Kidney epithelial cell (primary cell): ENCODE measurements at regions not wholly inside any gene's neighbourhood (a gene's known extent, or its start where the extent isn't known, plus 50 kb on each side); places are given as distances from the start of the nearest gene placed in this dataset.

Experiments used
- DNase-seq: peaks from one replicate; pipeline ENCODE4 v3.0.0-alpha.2; 2010; ENCODE audit warnings: low read depth
- H3K27me3 ChIP-seq: 2 replicates; pipeline ENCODE4 v1.6.0; 2011; ENCODE audit warnings: low read length; ENCODE audit not compliant: control insufficient read depth, insufficient read depth
- H3K36me3 ChIP-seq: 2 replicates; pipeline ENCODE4 v1.5.1; 2011; ENCODE audit warnings: low read length; ENCODE audit not compliant: control insufficient read depth, insufficient read depth
- H3K4me3 ChIP-seq: 2 replicates; pipeline ENCODE4 v1.5.1; 2011; ENCODE audit warnings: low read depth, mild to moderate bottlenecking, control low read depth, low read length
- TF ChIP-seq, protein P1 (sequence below): IDR thresholded peaks from 2 replicates; pipeline ENCODE4 v1.5.1; 2011; ENCODE audit warnings: mild to moderate bottlenecking, moderate library complexity, low read length, control low read depth, inconsistent platforms; ENCODE audit not compliant: insufficient read depth, poor library complexity, severe bottlenecking

DNA sequence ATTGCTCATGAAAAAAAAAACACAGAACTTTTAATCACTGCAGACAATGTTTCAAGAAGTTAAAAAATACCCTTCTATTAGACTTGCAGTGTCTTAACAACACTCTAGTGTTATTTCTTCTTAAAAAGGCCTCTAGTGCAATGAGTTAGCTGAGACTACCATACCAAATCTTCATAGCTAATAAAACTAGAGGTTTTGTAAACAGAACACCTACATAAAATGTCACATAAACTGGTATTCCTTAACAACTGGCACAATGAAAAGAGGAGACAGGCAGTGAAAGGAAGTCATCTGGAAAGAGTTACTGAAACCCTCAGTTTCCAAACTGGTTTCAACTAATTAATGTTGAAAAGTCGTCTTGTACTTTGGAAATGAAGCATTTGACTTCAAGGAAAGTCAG lies 394.2 kb upstream of the PMFBP1 start:
- TF ChIP-seq, protein P1, sequence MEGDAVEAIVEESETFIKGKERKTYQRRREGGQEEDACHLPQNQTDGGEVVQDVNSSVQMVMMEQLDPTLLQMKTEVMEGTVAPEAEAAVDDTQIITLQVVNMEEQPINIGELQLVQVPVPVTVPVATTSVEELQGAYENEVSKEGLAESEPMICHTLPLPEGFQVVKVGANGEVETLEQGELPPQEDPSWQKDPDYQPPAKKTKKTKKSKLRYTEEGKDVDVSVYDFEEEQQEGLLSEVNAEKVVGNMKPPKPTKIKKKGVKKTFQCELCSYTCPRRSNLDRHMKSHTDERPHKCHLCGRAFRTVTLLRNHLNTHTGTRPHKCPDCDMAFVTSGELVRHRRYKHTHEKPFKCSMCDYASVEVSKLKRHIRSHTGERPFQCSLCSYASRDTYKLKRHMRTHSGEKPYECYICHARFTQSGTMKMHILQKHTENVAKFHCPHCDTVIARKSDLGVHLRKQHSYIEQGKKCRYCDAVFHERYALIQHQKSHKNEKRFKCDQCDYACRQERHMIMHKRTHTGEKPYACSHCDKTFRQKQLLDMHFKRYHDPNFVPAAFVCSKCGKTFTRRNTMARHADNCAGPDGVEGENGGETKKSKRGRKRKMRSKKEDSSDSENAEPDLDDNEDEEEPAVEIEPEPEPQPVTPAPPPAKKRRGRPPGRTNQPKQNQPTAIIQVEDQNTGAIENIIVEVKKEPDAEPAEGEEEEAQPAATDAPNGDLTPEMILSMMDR = no peak
- no peak for DNase-seq
- no peak overlapping the region for H3K4me3 ChIP-seq
- no peaks in the 10 kb centered on the region for H3K27me3 ChIP-seq
- no peaks in the 10 kb centered on the region for H3K36me3 ChIP-seq

GRCh38 chr16:72565106-72565505 lies 393.2 kb upstream of the PMFBP1 start:
- Histone ChIP-seq H3K4me3 (no peak overlapping the region), H3K27me3 (no peaks in the 10 kb centered on the region), H3K36me3 (no peaks in the 10 kb centered on the region)
- DNase-seq = no peak
- TF ChIP-seq, protein P1 = no peak

GRCh38 chr16:72560617-72561016 lies 388.7 kb upstream of the PMFBP1 start:
- no peak overlapping the region for H3K4me3 ChIP-seq
- H3K36me3 ChIP-seq = no peaks in the 10 kb centered on the region
- no peaks in the 10 kb centered on the region for H3K27me3 ChIP-seq
- DNase-seq = no peak
- TF ChIP-seq, protein P1 = no peak

GRCh38 chr16:72558501-72558900 lies 386.5 kb upstream of the PMFBP1 start:
- Histone ChIP-seq H3K4me3 (no peak overlapping the region), H3K36me3 (no peaks in the 10 kb centered on the region)
- TF ChIP-seq, protein P1 = no peak

GRCh38 chr16:72554935-72555334 lies 383.0 kb upstream of the PMFBP1 start:
- no peaks in the 10 kb centered on the region for H3K27me3 ChIP-seq
- TF ChIP-seq, protein P1 = no peak
- no peaks in the 10 kb centered on the region for H3K36me3 ChIP-seq
- no peak overlapping the region for H3K4me3 ChIP-seq
- DNase-seq = no peak

More at GRCh38 chr16:72558501-72558900, 386.5 kb upstream of the PMFBP1 start:
- DNase-seq = no peak
- no peaks in the 10 kb centered on the region for H3K27me3 ChIP-seq

- H3K4me3 ChIP-seq = no peak overlapping the region
- DNase-seq = no peak
- H3K27me3 ChIP-seq = no peaks in the 10 kb centered on the region
- no peaks in the 10 kb centered on the region for H3K36me3 ChIP-seq
- TF ChIP-seq, protein P1 = no peak
Measured at GRCh38 chr16:72552654-72553053, 380.7 kb upstream of the PMFBP1 start.
